ENCODE measurements at regions not wholly inside any gene's neighbourhood (a gene's known extent, or its start where the extent isn't known, plus 50 kb on each side); places are given as distances from the start of the nearest gene placed in this dataset.

DNA sequence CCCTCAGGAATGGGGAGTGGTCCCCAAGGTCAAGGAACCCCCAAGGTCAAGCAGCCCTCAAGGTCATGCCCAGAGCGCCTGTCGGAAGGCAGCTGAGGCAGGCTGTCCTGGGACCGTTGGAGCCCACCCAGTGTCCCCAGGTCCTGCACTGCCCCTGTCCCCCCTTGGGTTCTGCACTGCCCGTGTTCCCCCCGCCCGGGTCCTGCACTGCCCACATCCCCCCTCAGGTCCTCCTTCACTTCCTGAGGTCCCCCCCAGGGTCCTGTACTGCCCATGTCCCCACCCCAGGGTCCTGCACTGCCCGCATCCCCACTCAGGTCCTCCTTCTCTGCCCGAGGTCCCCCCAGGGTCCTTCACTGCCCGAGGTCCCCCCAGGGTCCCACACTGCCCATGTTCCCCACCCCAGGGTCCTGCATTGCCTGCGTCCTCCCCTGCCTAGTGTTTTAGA, 1073.0 kb downstream of the BRD1 start:
- Histone ChIP-seq H2AFZ (ENCODE audit: low read length) (no peak overlapping the region), H3K27me3 (ENCODE audit: control insufficient read depth in 1 of 2, insufficient read depth in 2 of 2, low read length in 2 of 2) (no peaks in the 10 kb centered on the region), H3K4me3 (replicated peaks in 1 of 3; ENCODE audit: insufficient read depth in 1 of 3, low read depth in 2 of 3, low read length in 3 of 3) (no peak overlapping the region), H3K79me2 (ENCODE audit: insufficient read depth, low read length) (no peaks in the 10 kb centered on the region), H3K27ac (ENCODE audit: extremely low read length, insufficient read depth, low read length) (no peak overlapping the region), H3K36me3 (replicated peaks in 1 of 2; ENCODE audit: control insufficient read depth in 1 of 2, insufficient read depth in 2 of 2, low read length in 2 of 2) (0 out of 5 replicates have a peak, but pooled peaks cover 0 to 6% of the 10 kb centered on the region in 2 experiments), H3K9ac (ENCODE audit: insufficient read depth, low read depth, low read length) (no peak overlapping the region), H3K9me3 (ENCODE audit: low read length) (no peaks in the 10 kb centered on the region), H4K20me1 (ENCODE audit: insufficient read depth, low read length) (peaks cover 16% of the 10 kb centered on the region; the same call in 1 of the 2 replicates), H3K4me2 (ENCODE audit: low read depth, low read length) (no peak overlapping the region), H3K4me1 (ENCODE audit: insufficient read depth, low read length) (no peaks in the 10 kb centered on the region)
- intact Hi-C loops (cut with micrococcal nuclease; ENCODE audit: unreplicated experiment): no loop called here
- CTCF ChIA-PET (ENCODE audit: low intra/inter-chr PET ratio, low total read pairs): no interaction called here
- POLR2A ChIA-PET: no interaction called here
- no peak for DNase-seq (ENCODE audit: low spot score)
- ATAC-seq: no peak
- FAIRE-seq: no peak
- WGBS (ENCODE audit: low lambda C conversion rate): 89% methylated on average over 7 of the region's 10 CpGs
- no TSS peak for BruUV-seq (replicated peaks)
- in situ Hi-C loops (cut with HindIII; ENCODE audit: extremely low pct_ligation_motif_present, low pct_unique_long_range_greater_than_20kb): no loop called here
- TF ChIP-seq POLR2A (IDR thresholded peaks at IDR 0.05; ENCODE audit: insufficient read depth in 1 of 2, low read depth in 2 of 2, low read length in 2 of 2) (0 out of 4 replicates have a peak, but pooled peaks of 1 of the 2 experiments have one; percentile 4), ZXDC (CRISPR knock-in tag; IDR thresholded peaks at IDR 0.05) (no peak), FOXK2 (IDR thresholded peaks at IDR 0.05) (no peak)

DNA sequence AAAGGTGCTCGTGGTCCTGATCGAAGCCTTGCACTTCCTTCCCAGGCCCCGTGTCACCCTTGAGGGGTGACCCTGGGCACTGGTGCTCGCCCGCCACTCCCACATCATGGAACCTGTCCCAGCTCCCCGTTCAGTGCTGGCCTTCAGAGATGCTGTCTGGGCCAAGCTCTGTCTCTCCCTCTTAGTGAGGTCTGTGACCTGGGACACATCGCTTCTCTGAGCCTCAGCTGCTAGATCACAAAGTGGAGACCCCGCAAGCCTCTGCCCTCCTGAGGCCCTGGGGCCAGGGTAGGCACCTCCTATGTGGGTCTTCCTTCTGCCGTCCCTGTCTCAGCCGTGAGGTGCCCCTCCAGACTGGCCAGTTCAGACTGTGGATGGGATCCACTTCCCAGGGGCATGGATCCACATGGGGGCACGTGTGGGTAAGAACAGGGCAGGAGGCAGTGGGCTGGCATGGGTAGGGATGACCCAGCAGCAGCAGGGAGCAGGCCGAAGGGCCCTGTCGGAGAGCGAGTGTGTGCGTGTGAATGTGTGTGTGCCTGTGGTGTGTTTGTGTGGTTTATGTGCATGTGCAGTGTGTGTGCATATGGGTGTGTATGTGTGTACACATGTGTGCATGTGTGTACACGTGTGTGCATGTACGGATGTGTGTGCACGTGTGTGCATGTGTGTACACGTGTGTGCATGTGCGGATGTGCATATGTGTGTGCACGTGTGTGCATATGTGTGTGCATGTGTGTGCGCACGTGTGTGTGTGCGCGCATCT, 1073.7 kb downstream of the BRD1 start:
- FAIRE-seq (no peak), ATAC-seq (no peak), DNase-seq (ENCODE audit: low spot score) (no peak)
- no peaks in the 10 kb centered on the region for H3K79me2 ChIP-seq (ENCODE audit: insufficient read depth, low read length)
- ChIA-PET CTCF (ENCODE audit: low intra/inter-chr PET ratio, low total read pairs) (no interaction called here), POLR2A (no interaction called here)
- H4K20me1 ChIP-seq (ENCODE audit: insufficient read depth, low read length): peaks cover 19% of the 10 kb centered on the region; the same call in 1 of the 2 replicates
- H3K36me3 ChIP-seq (replicated peaks in 1 of 2; ENCODE audit: control insufficient read depth in 1 of 2, insufficient read depth in 2 of 2, low read length in 2 of 2): peaks cover 0 to 3% of the 10 kb centered on the region in 2 experiments; a peak in 2 of 5 replicates
- BruUV-seq (replicated peaks): no TSS peak
- 84% methylated on average over 20 of the region's 25 CpGs for WGBS (ENCODE audit: low lambda C conversion rate)
- intact Hi-C loops (cut with micrococcal nuclease; ENCODE audit: unreplicated experiment): no loop called here
- in situ Hi-C loops (cut with HindIII; ENCODE audit: extremely low pct_ligation_motif_present, low pct_unique_long_range_greater_than_20kb): no loop called here
- no peak overlapping the region for H3K4me2 ChIP-seq (ENCODE audit: low read depth, low read length)
- H3K9ac ChIP-seq (ENCODE audit: insufficient read depth, low read depth, low read length): no peak overlapping the region
- H3K4me1 ChIP-seq (ENCODE audit: insufficient read depth, low read length): no peaks in the 10 kb centered on the region
- H2AFZ ChIP-seq (ENCODE audit: low read length): no peak overlapping the region
- H3K4me3 ChIP-seq (replicated peaks in 1 of 3; ENCODE audit: insufficient read depth in 1 of 3, low read depth in 2 of 3, low read length in 3 of 3): no peak overlapping the region
- H3K27me3 ChIP-seq (ENCODE audit: control insufficient read depth in 1 of 2, insufficient read depth in 2 of 2, low read length in 2 of 2): no peaks in the 10 kb centered on the region
- no peaks in the 10 kb centered on the region for H3K9me3 ChIP-seq (ENCODE audit: low read length)
- no peak overlapping the region for H3K27ac ChIP-seq (ENCODE audit: extremely low read length, insufficient read depth, low read length)
- TF ChIP-seq MNT (IDR thresholded peaks at IDR 0.05) (peak; percentile 93), ZUFSP (CRISPR knock-in tag; IDR thresholded peaks at IDR 0.05; ENCODE audit: borderline replicate concordance) (no peak), TCF12 (IDR thresholded peaks at IDR 0.05) (no peak), TCF12 (CRISPR knock-in tag; IDR thresholded peaks at IDR 0.05) (no peak), POLR2A (IDR thresholded peaks at IDR 0.05; ENCODE audit: insufficient read depth in 1 of 2, low read depth in 2 of 2, low read length in 2 of 2) (peak in 1 of 2 experiments; percentile 24; a peak in 2 of 4 replicates), POLR2AphosphoS5 (IDR thresholded peaks at IDR 0.05; ENCODE audit: low read depth, low read length) (no peak)

Measured in HepG2 (cell line).